Right atrium auricular region (tissue), 2 donors: ENCODE measurements at regions not wholly inside any gene's neighbourhood (a gene's known extent, or its start where the extent isn't known, plus 50 kb on each side); places are given as distances from the start of the nearest gene placed in this dataset.

Experiments
- DNase-seq: peaks from one replicate; pipeline ENCODE4 v3.0.0-alpha.2; 2019; ENCODE audit warnings: low spot score
- H3K27ac ChIP-seq, 2 donors: fragments of 200-600 bp; sonication (generic); 1 replicate in 1 of 2; 2 replicates in 1 of 2; pipeline ENCODE4 v1.5.1; 2016 to 2019
- H3K27me3 ChIP-seq, 2 donors: fragments of 200-600 bp; sonication (generic); one replicate each; pipeline versions ENCODE4 v1.5.1 to v1.6.0; 2017 to 2019
- H3K36me3 ChIP-seq: fragments of 200-600 bp; sonication (generic); one replicate; pipeline ENCODE4 v1.5.1; 2016
- H3K4me1 ChIP-seq, 2 donors: fragments of 200-600 bp; sonication (generic); one replicate each; pipeline versions ENCODE4 v1.5.1 to v1.6.0; 2017 to 2019
- H3K4me3 ChIP-seq, 2 donors: fragments of 200-600 bp; sonication (generic); 1 replicate in 1 of 2; 2 replicates in 1 of 2; pipeline ENCODE4 v1.5.1; 2017 to 2019; ENCODE audit warnings: mild to moderate bottlenecking in 1 of 2, moderate library complexity in 1 of 2
- H3K9me3 ChIP-seq, 2 donors: fragments of 200-600 bp; sonication (generic); one replicate each; pipeline ENCODE4 v1.5.1; 2019
- CTCF ChIP-seq, 2 donors: fragments of 200-600 bp; sonication (generic); IDR thresholded peaks; one replicate each; pipeline ENCODE4 v1.5.1; 2019; ENCODE audit warnings: antibody characterized with exemption in 2 of 2

GRCh38 chr11:97974798-97975498 is 1045.8 kb upstream of the CNTN5 start:
- no peak overlapping the region for H3K27ac ChIP-seq
- no peaks in the 10 kb centered on the region for H3K27me3 ChIP-seq
- H3K9me3 ChIP-seq = no peaks in the 10 kb centered on the region
- H3K36me3 ChIP-seq = no peaks in the 10 kb centered on the region
- no peak for TF ChIP-seq CTCF (IDR thresholded peaks at IDR 0.05)
- no peak overlapping the region for H3K4me3 ChIP-seq
- no peaks in the 10 kb centered on the region for H3K4me1 ChIP-seq
- DNase-seq = no peak

- H3K36me3 ChIP-seq = no peaks in the 10 kb centered on the region
- H3K9me3 ChIP-seq = no peaks in the 10 kb centered on the region
- no peak for TF ChIP-seq CTCF (IDR thresholded peaks at IDR 0.05)
- no peak overlapping the region for H3K4me3 ChIP-seq
- H3K27ac ChIP-seq = no peak overlapping the region
- H3K4me1 ChIP-seq = no peaks in the 10 kb centered on the region
- no peaks in the 10 kb centered on the region for H3K27me3 ChIP-seq
- DNase-seq = no peak
Observed at GRCh38 chr11:97977726-97978125, 1043.0 kb upstream of the CNTN5 start.

- H3K4me1 ChIP-seq = no peaks in the 10 kb centered on the region
- no peaks in the 10 kb centered on the region for H3K9me3 ChIP-seq
- DNase-seq = no peak
- no peaks in the 10 kb centered on the region for H3K27me3 ChIP-seq
- no peak overlapping the region for H3K27ac ChIP-seq
- no peaks in the 10 kb centered on the region for H3K36me3 ChIP-seq
- H3K4me3 ChIP-seq = no peak overlapping the region
- TF ChIP-seq CTCF (IDR thresholded peaks at IDR 0.05) = no peak
Observed at GRCh38 chr11:97979741-97980140, 1041.0 kb upstream of the CNTN5 start.

- Histone ChIP-seq H3K36me3 (no peaks in the 10 kb centered on the region), H3K9me3 (no peaks in the 10 kb centered on the region), H3K27me3 (no peaks in the 10 kb centered on the region), H3K4me3 (no peak overlapping the region), H3K27ac (no peak overlapping the region), H3K4me1 (no peaks in the 10 kb centered on the region)
- no peak for DNase-seq
- TF ChIP-seq CTCF (IDR thresholded peaks at IDR 0.05) = no peak
Observed at GRCh38 chr11:97982512-97982911, 1038.2 kb upstream of the CNTN5 start.

GRCh38 chr11:97989121-97989520 is 1031.6 kb upstream of the CNTN5 start:
- no peaks in the 10 kb centered on the region for H3K27me3 ChIP-seq
- no peaks in the 10 kb centered on the region for H3K9me3 ChIP-seq
- H3K27ac ChIP-seq = no peak overlapping the region
- no peak for TF ChIP-seq CTCF (IDR thresholded peaks at IDR 0.05)
- DNase-seq = no peak
- H3K36me3 ChIP-seq = no peaks in the 10 kb centered on the region
- no peak overlapping the region for H3K4me3 ChIP-seq
- no peaks in the 10 kb centered on the region for H3K4me1 ChIP-seq
